ENCODE measurements at regions not wholly inside any gene's neighbourhood (a gene's known extent, or its start where the extent isn't known, plus 50 kb on each side); places are given as distances from the start of the nearest gene placed in this dataset.
"Not testable (repeated sequence)": the region's sequence is repeated elsewhere in the genome, so short reads cannot be mapped to it uniquely, and the experiment has no call there.

GRCh38 chr22:47409539-47410275, 647.3 kb downstream of the TBC1D22A start:
- intact Hi-C loops (cut with DNase I), result no loop called here
- no peak for DNase-seq (ENCODE audit: low spot score)

- intact Hi-C loops (cut with DNase I), result no loop called here
- no peak for DNase-seq (ENCODE audit: low spot score)
These were observed 646.0 kb downstream of the TBC1D22A start for GRCh38 chr22:47408409-47408808.

- no peak for DNase-seq (ENCODE audit: low spot score)
- intact Hi-C loops (cut with DNase I), result no loop called here
These were observed 645.1 kb downstream of the TBC1D22A start for GRCh38 chr22:47407461-47408025.

GRCh38 chr22:47406896-47407295, 644.4 kb downstream of the TBC1D22A start:
- no peak for DNase-seq (ENCODE audit: low spot score)
- intact Hi-C loops (cut with DNase I), result no loop called here

- intact Hi-C loops (cut with DNase I), result no loop called here
- no peak for DNase-seq (ENCODE audit: low spot score)
These were observed 643.9 kb downstream of the TBC1D22A start for GRCh38 chr22:47406180-47406834.

DNA sequence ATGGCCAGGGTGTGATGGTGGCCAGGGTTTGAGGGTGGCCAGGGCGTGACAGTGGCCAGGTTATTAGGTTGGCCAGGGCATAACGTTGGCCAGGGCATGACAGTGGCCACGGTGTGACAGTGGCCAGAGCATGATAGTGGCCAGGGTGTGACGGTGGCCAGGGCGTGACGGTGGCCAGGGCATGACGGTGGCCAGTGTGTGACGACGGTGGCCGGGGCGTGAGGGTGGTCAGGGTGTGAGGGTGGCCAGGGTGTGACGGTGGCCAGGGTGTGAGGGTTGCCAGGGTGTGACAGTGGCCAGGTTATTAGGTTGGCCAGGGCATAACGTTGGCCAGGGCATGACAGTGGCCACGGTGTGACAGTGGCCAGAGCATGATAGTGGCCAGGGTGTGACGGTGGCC, 642.8 kb downstream of the TBC1D22A start:
- intact Hi-C loops (cut with DNase I); DNase-seq (ENCODE audit: low spot score): not testable (repeated sequence)

- intact Hi-C loops (cut with DNase I), result loop anchor here in 1 of 2 donors (5.0 kb wide), 1 partner anchor 601 kb away; no protein-coding TSS in a partner anchor
- DNase-seq (ENCODE audit: low spot score), result no peak
These were observed 640.6 kb downstream of the TBC1D22A start for GRCh38 chr22:47402876-47403525.

- intact Hi-C loops (cut with DNase I), result loop anchor here in 1 of 2 donors (5.0 kb wide), 1 partner anchor 600 kb away; no protein-coding TSS in a partner anchor
- no peak for DNase-seq (ENCODE audit: low spot score)
These were observed 639.7 kb downstream of the TBC1D22A start for GRCh38 chr22:47401976-47402770.

GRCh38 chr22:47401592-47401898, 639.1 kb downstream of the TBC1D22A start:
- intact Hi-C loops (cut with DNase I), result loop anchor here in 1 of 2 donors (5.0 kb wide), 1 partner anchor 599 kb away; no protein-coding TSS in a partner anchor
- DNase-seq (ENCODE audit: low spot score), result no peak

- no peak for DNase-seq (ENCODE audit: low spot score)
- intact Hi-C loops (cut with DNase I), result loop anchor here in 1 of 2 donors (5.0 kb wide), 1 partner anchor 599 kb away; no protein-coding TSS in a partner anchor
These were observed 638.5 kb downstream of the TBC1D22A start for GRCh38 chr22:47400701-47401591.

GRCh38 chr22:47400131-47400530, 637.7 kb downstream of the TBC1D22A start:
- intact Hi-C loops (cut with DNase I), result loop anchor here in 1 of 2 donors (5.0 kb wide), 1 partner anchor 598 kb away; no protein-coding TSS in a partner anchor
- DNase-seq (ENCODE audit: low spot score), result not testable (repeated sequence)

- DNase-seq (ENCODE audit: low spot score), result no peak
- intact Hi-C loops (cut with DNase I), result no loop called here
These were observed 636.7 kb downstream of the TBC1D22A start for GRCh38 chr22:47398921-47399790.

GRCh38 chr22:47398491-47398890, 636.0 kb downstream of the TBC1D22A start:
- intact Hi-C loops (cut with DNase I), result no loop called here
- DNase-seq (ENCODE audit: low spot score), result no peak

DNA sequence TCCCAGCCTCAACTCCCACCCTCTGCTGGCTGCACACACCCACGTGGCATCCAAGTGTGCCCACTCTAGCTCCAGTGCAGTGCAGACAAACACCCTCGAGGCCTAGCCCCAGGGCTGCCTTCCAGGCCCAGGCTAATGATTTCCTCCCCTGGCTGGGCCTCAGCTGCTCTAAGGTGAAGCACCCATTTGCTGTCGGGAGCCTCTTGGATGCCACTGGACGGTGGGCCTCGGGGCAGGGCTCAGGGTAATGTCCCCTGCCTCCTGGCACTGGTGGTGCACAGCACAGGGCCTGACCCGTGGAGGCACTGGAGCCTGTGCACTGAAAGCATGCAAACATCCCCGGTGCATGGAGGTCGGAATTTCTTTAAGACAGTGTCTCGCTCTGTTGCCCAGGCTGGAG, 635.2 kb downstream of the TBC1D22A start:
- intact Hi-C loops (cut with DNase I), result no loop called here
- DNase-seq (ENCODE audit: low spot score), result no peak

- intact Hi-C loops (cut with DNase I), result no loop called here
- DNase-seq (ENCODE audit: low spot score), result peak; percentile 76
These were observed 634.1 kb downstream of the TBC1D22A start for GRCh38 chr22:47396515-47396914.

DNA sequence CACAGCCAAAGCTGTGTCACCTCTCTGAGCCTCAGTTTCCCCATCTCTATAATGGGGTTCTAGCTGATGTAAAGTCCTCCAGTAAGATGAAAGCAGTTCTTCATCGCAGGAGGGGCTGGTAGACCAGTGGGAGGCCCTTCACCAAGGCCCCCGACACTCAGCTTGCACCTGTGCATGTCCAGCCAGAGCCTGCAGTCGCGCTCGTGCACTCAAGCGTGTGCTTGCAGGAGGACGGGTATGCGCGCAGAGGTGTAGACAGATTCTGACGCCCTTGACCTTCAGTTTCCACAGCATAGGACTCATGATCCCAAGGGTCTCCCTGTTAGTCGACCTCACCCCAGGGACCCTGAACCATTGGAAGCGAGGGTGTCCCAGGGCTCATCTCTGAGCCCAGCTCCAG, 633.7 kb downstream of the TBC1D22A start:
- intact Hi-C loops (cut with DNase I), result no loop called here
- peak; percentile 50 for DNase-seq (ENCODE audit: low spot score)

DNA sequence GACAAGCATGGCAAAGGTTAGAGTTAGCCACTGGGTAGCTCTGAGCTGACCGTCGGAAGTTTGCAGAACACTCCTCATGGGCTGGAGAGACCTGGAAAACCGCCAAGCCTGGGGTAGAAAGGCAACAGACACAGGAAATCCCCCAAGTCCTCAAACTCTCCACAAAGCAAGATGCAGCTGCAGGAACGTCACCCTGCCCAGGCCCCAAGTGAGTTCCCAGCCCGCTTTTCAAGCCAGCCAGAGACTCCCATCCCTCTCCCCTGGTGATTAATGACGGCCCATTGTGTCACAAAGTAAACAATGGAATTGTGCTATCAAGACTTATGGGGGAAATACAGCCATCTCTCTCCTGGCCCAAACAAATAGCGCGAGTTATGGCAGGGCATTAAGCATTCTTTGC, 633.0 kb downstream of the TBC1D22A start:
- intact Hi-C loops (cut with DNase I), result no loop called here
- DNase-seq (ENCODE audit: low spot score), result peak; percentile 47
